Ovary (tissue), 7 donors: ENCODE measurements at regions not wholly inside any gene's neighbourhood (a gene's known extent, or its start where the extent isn't known, plus 50 kb on each side); places are given as distances from the start of the nearest gene placed in this dataset.

ENCODE experiments used
- DNase-seq, 5 donors: peaks; one replicate each; pipeline ENCODE4 v3.0.0-alpha.2; 2019 to 2020
- H3K27ac ChIP-seq, 2 donors: fragments of 200-600 bp; one replicate each; pipeline versions ENCODE4 v1.5.1 to v1.8.0; 2019 to 2022
- H3K27me3 ChIP-seq: fragments of 200-600 bp; one replicate; pipeline ENCODE4 v1.8.0; 2022
- H3K36me3 ChIP-seq: fragments of 200-600 bp; sonication (generic); one replicate; pipeline ENCODE4 v1.5.1; 2019
- H3K4me1 ChIP-seq: one replicate; pipeline ENCODE4 v1.8.1; 2013; ENCODE audit warnings: mild to moderate bottlenecking, moderate library complexity; ENCODE audit not compliant: insufficient read depth
- H3K4me3 ChIP-seq: fragments of 200-600 bp; sonication (generic); one replicate; pipeline ENCODE4 v1.5.1; 2017
- H3K9me3 ChIP-seq, 2 donors: fragments of 200-600 bp in 1 of 2; sonication (generic) in 1 of 2; one replicate each; pipeline versions ENCODE4 v1.5.1 to v1.8.1; 2013 to 2019; ENCODE audit warnings: mild to moderate bottlenecking in 1 of 2, moderate library complexity in 1 of 2
- CTCF ChIP-seq, 3 donors: fragments of 450-650 bp in 2 of 3; fragments of 200-600 bp in 1 of 3; IDR thresholded peaks; one replicate each; pipeline versions ENCODE4 v1.5.1 to v1.8.0; 2016 to 2022; ENCODE audit warnings: antibody characterized with exemption in 3 of 3, mild to moderate bottlenecking in 1 of 3
- EP300 ChIP-seq: sonication (generic); formaldehyde crosslinking; IDR thresholded peaks from one replicate; pipeline ENCODE4 v1.6.1; 2017; ENCODE audit warnings: antibody characterized with exemption
- POLR2A ChIP-seq: fragments of 450-650 bp; IDR thresholded peaks from one replicate; pipeline ENCODE4 v1.6.1; 2017; ENCODE audit warnings: antibody characterized with exemption, mild to moderate bottlenecking, moderate library complexity
- WGBS, 3 donors: extraction: QIAGEN DNeasy Blood & Tissue Kit in 1 of 3; methylation state at CpG; one replicate each; pipeline versions ENCODE4 v1.1.5 to v1.1.7; 2013 to 2017; 5-methylcytosine and 5-hydroxymethylcytosine counted together
- intact Hi-C, 4 donors: fragments of 100-400 bp; cut with DNase I; formaldehyde crosslinking; loops; one replicate each; pipeline versions ENCODE4 v1.11.0 to v1.15.1; 2022 to 2023
- donor health status: DM: no; HTN: no; CAD: no; lungs with moderate emphysema.
- donor health status: DM: no; HTN: no; CAD: no.
- donor health status: Bipolar disorder and iron deficiency.
- donor health status: DM: no; HTN: no; CAD: no.
- donor health status: DM: yes; HTN: yes; CAD: no.

DNA sequence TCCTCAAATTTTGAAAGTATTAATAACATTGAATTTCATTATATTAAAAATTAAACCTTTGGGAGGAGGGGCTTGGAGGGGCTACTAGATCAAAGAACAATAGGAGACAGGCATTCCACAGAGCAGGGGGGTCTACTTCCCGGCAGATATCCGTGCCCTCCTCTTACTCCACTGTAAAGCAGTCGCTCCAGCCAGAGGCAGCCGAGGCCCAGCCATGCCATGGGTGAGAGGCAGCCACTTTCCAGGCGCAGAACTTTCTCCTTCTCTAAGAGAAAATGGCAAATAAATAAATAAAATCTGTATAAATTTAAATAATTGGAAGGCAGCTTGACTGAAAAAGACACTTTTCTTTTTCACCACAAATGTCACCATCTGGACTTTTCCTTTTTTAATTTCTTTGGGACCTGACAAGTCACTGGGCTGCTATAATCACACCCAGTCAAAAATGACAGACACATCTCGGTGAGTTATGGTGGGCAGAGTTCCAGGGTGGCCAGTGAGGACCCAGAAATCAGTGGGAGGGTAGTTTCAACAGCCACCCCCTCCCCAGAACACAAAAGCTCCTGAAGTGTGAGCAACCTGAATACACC lies 302.2 kb upstream of the SMARCA2 start:
- no peak overlapping the region for H3K4me3 ChIP-seq
- no peak overlapping the region for H3K27ac ChIP-seq
- DNase-seq, result no peak
- H3K27me3 ChIP-seq, result no peaks in the 10 kb centered on the region
- intact Hi-C loops, result no loop called here
- H3K9me3 ChIP-seq, result no peaks in the 10 kb centered on the region
- 68 to 82% (median 70%) methylated on average over 6 of the region's 6 CpGs for WGBS, 3 donors
- H3K36me3 ChIP-seq, result no peaks in the 10 kb centered on the region
- H3K4me1 ChIP-seq, result no peaks in the 10 kb centered on the region
- TF ChIP-seq EP300 (no peak), CTCF (IDR thresholded peaks at IDR 0.05) (no peak), POLR2A (no peak)

DNA sequence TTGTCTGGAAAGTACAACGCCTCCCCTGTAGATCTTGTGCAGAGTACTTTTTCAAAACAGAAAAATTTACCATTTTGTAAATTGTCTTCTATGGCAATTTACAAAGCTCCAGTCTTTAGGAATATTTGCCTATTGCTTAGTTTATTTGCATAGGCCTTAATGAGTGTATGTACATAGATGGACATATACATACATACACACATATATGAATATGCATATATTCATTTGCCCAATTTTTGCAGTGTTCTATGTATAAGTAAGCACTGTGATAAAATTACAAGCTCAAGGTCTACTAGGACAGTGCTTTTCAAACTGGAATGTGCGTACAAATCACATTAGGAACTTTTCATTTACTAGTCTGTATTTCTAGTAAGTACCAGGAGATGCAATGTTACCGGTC lies 301.3 kb upstream of the SMARCA2 start:
- DNase-seq, result no peak
- Histone ChIP-seq H3K4me1 (no peaks in the 10 kb centered on the region), H3K27ac (no peak overlapping the region), H3K36me3 (no peaks in the 10 kb centered on the region), H3K4me3 (no peak overlapping the region), H3K27me3 (no peaks in the 10 kb centered on the region), H3K9me3 (no peaks in the 10 kb centered on the region)
- no peak for TF ChIP-seq EP300
- intact Hi-C loops, result no loop called here
- WGBS, 3 donors, result 60 to 87% (median 62%) methylated on average over 3 of the region's 3 CpGs

- no peak overlapping the region for H3K4me3 ChIP-seq
- no peaks in the 10 kb centered on the region for H3K9me3 ChIP-seq
- DNase-seq, result no peak
- intact Hi-C loops, result no loop called here
- H3K27ac ChIP-seq, result no peak overlapping the region
- H3K27me3 ChIP-seq, result no peaks in the 10 kb centered on the region
- no peaks in the 10 kb centered on the region for H3K36me3 ChIP-seq
- 26 to 77% (median 42%) methylated on average over 2 of the region's 2 CpGs for WGBS, 3 donors
- TF ChIP-seq EP300 (no peak), POLR2A (no peak), CTCF (IDR thresholded peaks at IDR 0.05) (no peak)
- H3K4me1 ChIP-seq, result no peaks in the 10 kb centered on the region
Measured at GRCh38 chr9:1717882-1718281, 297.3 kb upstream of the SMARCA2 start.

GRCh38 chr9:1718836-1719235 lies 296.3 kb upstream of the SMARCA2 start:
- H3K27ac ChIP-seq, result no peak overlapping the region
- no peaks in the 10 kb centered on the region for H3K9me3 ChIP-seq
- intact Hi-C loops, result no loop called here
- no peak for TF ChIP-seq EP300
- no peak for TF ChIP-seq POLR2A
- TF ChIP-seq CTCF (IDR thresholded peaks at IDR 0.05), result no peak
- H3K36me3 ChIP-seq, result no peaks in the 10 kb centered on the region
- no peaks in the 10 kb centered on the region for H3K4me1 ChIP-seq
- no peak overlapping the region for H3K4me3 ChIP-seq
- 43 to 83% (median 72%) methylated on average over 2 to 3 of the region's 3 CpGs for WGBS, 3 donors
- no peak for DNase-seq
- H3K27me3 ChIP-seq, result no peaks in the 10 kb centered on the region

- TF ChIP-seq CTCF (IDR thresholded peaks at IDR 0.05) (no peak), POLR2A (no peak)
- 45 to 63% (median 49%) methylated on average over 4 of the region's 4 CpGs for WGBS, 3 donors
- H3K36me3 ChIP-seq, result no peaks in the 10 kb centered on the region
- no peaks in the 10 kb centered on the region for H3K4me1 ChIP-seq
- no peak for DNase-seq
- intact Hi-C loops, result no loop called here
- no peak overlapping the region for H3K4me3 ChIP-seq
- no peaks in the 10 kb centered on the region for H3K9me3 ChIP-seq
- H3K27ac ChIP-seq, result no peak overlapping the region
- H3K27me3 ChIP-seq, result no peaks in the 10 kb centered on the region
Measured at GRCh38 chr9:1721196-1721595, 294.0 kb upstream of the SMARCA2 start.
